Trophoblast cell (in vitro differentiated cells and primary cell): ENCODE measurements at regions not wholly inside any gene's neighbourhood (a gene's known extent, or its start where the extent isn't known, plus 50 kb on each side); places are given as distances from the start of the nearest gene placed in this dataset.

Experiments used
- DNase-seq, 2 donors: peaks; one replicate each; pipeline ENCODE4 v3.0.0-alpha.2; 2016
- H2AFZ ChIP-seq: 2 replicates; pipeline ENCODE4 v1.6.1; 2013; ENCODE audit warnings: low read length, moderate library complexity, mild to moderate bottlenecking; ENCODE audit not compliant: insufficient read depth, poor library complexity
- H2AK5ac ChIP-seq: 2 replicates; pipeline ENCODE4 v1.6.1; 2013; ENCODE audit warnings: mild to moderate bottlenecking, low read length
- H2BK120ac ChIP-seq: 2 replicates; pipeline ENCODE4 v1.6.1; 2013; ENCODE audit warnings: low read length, mild to moderate bottlenecking, moderate library complexity; ENCODE audit not compliant: insufficient read depth, poor library complexity
- H2BK12ac ChIP-seq: 2 replicates; pipeline ENCODE4 v1.6.1; 2013; ENCODE audit warnings: mild to moderate bottlenecking, low read length, moderate library complexity
- H2BK5ac ChIP-seq: 2 replicates; pipeline ENCODE4 v1.6.1; 2013; ENCODE audit warnings: low read length, low read depth, moderate library complexity, mild to moderate bottlenecking; ENCODE audit not compliant: poor library complexity
- H3K14ac ChIP-seq: 2 replicates; pipeline ENCODE4 v1.6.1; 2013; ENCODE audit warnings: mild to moderate bottlenecking, low read length
- H3K18ac ChIP-seq: 2 replicates; pipeline ENCODE4 v1.6.1; 2013; ENCODE audit warnings: mild to moderate bottlenecking, low read length
- H3K23ac ChIP-seq: 2 replicates; pipeline ENCODE4 v1.6.1; 2013; ENCODE audit warnings: low read length
- H3K27ac ChIP-seq: 2 replicates; pipeline ENCODE4 v1.5.1; 2013; ENCODE audit warnings: low read depth, mild to moderate bottlenecking, inconsistent platforms, low read length, moderate library complexity
- H3K27me3 ChIP-seq: 2 replicates; pipeline ENCODE4 v1.6.1; 2013; ENCODE audit warnings: inconsistent platforms, mild to moderate bottlenecking, low read length, moderate library complexity; ENCODE audit not compliant: insufficient read depth
- H3K36me3 ChIP-seq, 2 experiments: 1 replicate in 1 of 2; 2 replicates in 1 of 2; pipeline ENCODE4 v1.6.1; 2013; ENCODE audit warnings: low read length in 2 of 2, mild to moderate bottlenecking in 2 of 2, moderate library complexity in 1 of 2; ENCODE audit not compliant: insufficient read depth in 2 of 2, control insufficient read depth in 1 of 2
- H3K4ac ChIP-seq: 2 replicates; pipeline ENCODE4 v1.6.1; 2013; ENCODE audit warnings: low read depth, mild to moderate bottlenecking, low read length, moderate library complexity
- H3K4me1 ChIP-seq, 2 experiments: 1 replicate in 1 of 2; 2 replicates in 1 of 2; pipeline ENCODE4 v1.6.1; 2013; ENCODE audit warnings: low read length in 2 of 2, mild to moderate bottlenecking in 2 of 2, moderate library complexity in 1 of 2; ENCODE audit not compliant: insufficient read depth in 2 of 2, control insufficient read depth in 1 of 2
- H3K4me2 ChIP-seq: 2 replicates; pipeline ENCODE4 v1.6.1; 2013; ENCODE audit warnings: inconsistent platforms, mild to moderate bottlenecking, low read length, moderate library complexity
- H3K4me3 ChIP-seq: 2 replicates; pipeline ENCODE4 v1.5.1; 2013; ENCODE audit warnings: mild to moderate bottlenecking, low read depth, low read length, inconsistent platforms
- H3K79me1 ChIP-seq: one replicate; pipeline ENCODE4 v1.6.1; 2013; ENCODE audit warnings: low read length
- H3K79me2 ChIP-seq: 2 replicates; pipeline ENCODE4 v1.6.1; 2013; ENCODE audit warnings: low read length, mild to moderate bottlenecking; ENCODE audit not compliant: control insufficient read depth, insufficient read depth, poor library complexity
- H3K9ac ChIP-seq: 2 replicates; pipeline ENCODE4 v1.6.1; 2013; ENCODE audit warnings: mild to moderate bottlenecking, low read length
- H3K9me3 ChIP-seq: 2 replicates; pipeline ENCODE4 v1.6.1; 2013; ENCODE audit warnings: low read depth, mild to moderate bottlenecking, control low read depth, inconsistent platforms, low read length; ENCODE audit not compliant: insufficient read depth
- H4K12ac ChIP-seq: 2 replicates; pipeline ENCODE4 v1.6.1; 2013; ENCODE audit warnings: low read depth, mild to moderate bottlenecking, low read length, moderate library complexity
- H4K8ac ChIP-seq: 2 replicates; pipeline ENCODE4 v1.6.1; 2013; ENCODE audit warnings: low read depth, mild to moderate bottlenecking, low read length, moderate library complexity
- H4K91ac ChIP-seq: one replicate; pipeline ENCODE4 v1.6.1; 2013; ENCODE audit warnings: low read depth, mild to moderate bottlenecking, low read length, moderate library complexity
- WGBS: extraction: QIAGEN DNeasy Blood & Tissue Kit; methylation state at CpG from one replicate; pipeline ENCODE4 v1.1.7; 2013; ENCODE audit warnings: missing lambda C conversion rate; ENCODE audit not compliant: insufficient read length, insufficient coverage; ENCODE audit errors: extremely low coverage; 5-methylcytosine and 5-hydroxymethylcytosine counted together

DNA sequence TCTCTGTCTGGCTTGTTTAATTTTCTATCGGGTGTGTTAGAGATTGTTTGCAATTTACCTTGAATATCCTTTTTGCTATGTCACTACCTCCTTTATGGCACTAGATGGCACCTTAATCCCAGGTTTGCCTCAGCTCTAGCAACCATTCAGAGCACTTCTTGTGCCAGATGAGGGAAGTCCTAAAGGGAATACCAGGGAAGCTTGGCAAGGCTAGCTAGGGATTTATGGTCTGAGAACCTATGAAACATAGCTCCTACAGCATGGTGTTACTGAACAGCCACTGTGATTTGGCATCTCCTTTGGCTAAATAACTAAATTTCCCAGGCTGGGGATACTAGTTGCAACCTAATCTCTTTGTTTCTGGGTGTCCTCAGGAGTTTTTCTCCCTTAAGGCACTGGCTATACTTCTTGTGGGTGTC, 69.0 kb upstream of the VOPP1 start:
- H2AK5ac ChIP-seq = no peak overlapping the region
- H3K4me3 ChIP-seq = no peak overlapping the region
- H4K12ac ChIP-seq = no peak overlapping the region
- no peak overlapping the region for H3K4ac ChIP-seq
- no peak overlapping the region for H2AFZ ChIP-seq
- H3K23ac ChIP-seq = no peak overlapping the region
- H4K8ac ChIP-seq = no peak overlapping the region
- H3K27ac ChIP-seq = no peak overlapping the region
- no peaks in the 10 kb centered on the region for H3K4me1 ChIP-seq
- no peak overlapping the region for H3K4me2 ChIP-seq
- no peaks in the 10 kb centered on the region for H3K27me3 ChIP-seq
- H3K9me3 ChIP-seq = no peaks in the 10 kb centered on the region
- no peak overlapping the region for H3K9ac ChIP-seq
- H3K79me2 ChIP-seq = no peaks in the 10 kb centered on the region
- H3K18ac ChIP-seq = no peak overlapping the region
- WGBS = no CpG with 5 or more reads among the region's 1 CpG
- no peak overlapping the region for H3K14ac ChIP-seq
- H3K79me1 ChIP-seq = no peaks in the 10 kb centered on the region
- H3K36me3 ChIP-seq = no peaks in the 10 kb centered on the region
- peak; percentile 55 to 82 for DNase-seq
- no peak overlapping the region for H4K91ac ChIP-seq
- H2BK5ac ChIP-seq = no peak overlapping the region
- no peak overlapping the region for H2BK12ac ChIP-seq
- H2BK120ac ChIP-seq = no peak overlapping the region

DNA sequence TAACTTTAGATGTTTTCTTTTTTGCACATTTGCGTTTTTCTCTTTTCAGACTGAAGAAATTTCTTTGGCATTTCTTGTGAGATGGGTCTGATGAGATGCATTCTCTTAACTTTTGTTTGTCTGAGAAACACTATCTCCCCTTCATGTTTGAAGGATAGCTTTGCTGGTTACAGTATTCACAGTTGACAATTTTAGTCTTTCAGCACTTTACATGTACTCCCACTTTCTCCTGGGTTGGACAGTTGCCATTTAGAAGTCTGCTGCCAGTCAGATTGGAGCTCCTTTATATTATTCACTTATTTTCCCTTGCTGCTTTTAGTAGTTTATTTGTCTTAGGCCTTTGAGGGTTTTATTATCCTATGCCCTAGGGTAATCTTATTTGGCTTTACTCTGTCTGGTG, 67.3 kb upstream of the VOPP1 start:
- H4K12ac ChIP-seq = no peak overlapping the region
- no peak overlapping the region for H4K91ac ChIP-seq
- no peak overlapping the region for H2BK120ac ChIP-seq
- no peak overlapping the region for H3K9ac ChIP-seq
- no peak overlapping the region for H3K27ac ChIP-seq
- H3K18ac ChIP-seq = no peak overlapping the region
- H3K79me1 ChIP-seq = no peaks in the 10 kb centered on the region
- no peak overlapping the region for H4K8ac ChIP-seq
- no peak overlapping the region for H2BK12ac ChIP-seq
- DNase-seq = no peak
- no peak overlapping the region for H3K23ac ChIP-seq
- H3K27me3 ChIP-seq = no peaks in the 10 kb centered on the region
- H3K4me2 ChIP-seq = no peak overlapping the region
- no peaks in the 10 kb centered on the region for H3K9me3 ChIP-seq
- H3K36me3 ChIP-seq = no peaks in the 10 kb centered on the region
- no peak overlapping the region for H2AFZ ChIP-seq
- no peak overlapping the region for H2AK5ac ChIP-seq
- no peak overlapping the region for H2BK5ac ChIP-seq
- no peaks in the 10 kb centered on the region for H3K4me1 ChIP-seq
- no peak overlapping the region for H3K4ac ChIP-seq
- no peaks in the 10 kb centered on the region for H3K79me2 ChIP-seq
- no peak overlapping the region for H3K14ac ChIP-seq
- no CpG with 5 or more reads among the region's 1 CpG for WGBS
- H3K4me3 ChIP-seq = no peak overlapping the region

DNA sequence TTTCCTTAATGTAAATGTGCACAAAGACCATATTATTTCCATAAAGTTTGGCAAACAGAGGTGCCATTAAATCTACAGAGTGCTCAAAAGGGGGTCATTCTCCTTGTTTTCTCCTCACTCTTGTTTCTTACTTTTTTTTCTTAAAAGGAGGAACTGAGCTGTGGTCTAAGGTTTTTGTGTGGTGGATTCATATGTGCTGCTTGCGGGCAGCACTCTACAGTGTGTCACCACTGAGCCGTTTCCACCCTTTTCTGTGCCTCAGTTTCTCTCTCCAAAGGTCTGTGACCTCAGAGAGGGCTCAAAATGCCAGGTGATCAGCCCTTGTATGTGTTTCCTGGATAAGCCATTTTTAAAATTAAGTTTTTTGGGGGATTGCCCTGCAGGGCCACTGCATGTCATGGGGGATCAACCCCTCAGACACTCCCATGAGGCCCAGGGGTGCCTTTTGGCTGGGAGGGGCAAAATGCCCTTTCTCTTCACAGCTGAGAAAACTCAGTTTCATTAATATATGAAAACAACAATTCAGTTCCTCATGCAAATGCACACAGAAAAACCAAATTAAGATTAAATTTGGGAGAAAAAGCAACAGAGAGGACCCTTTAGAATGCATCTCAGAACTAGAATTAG, 56.9 kb upstream of the VOPP1 start:
- Histone ChIP-seq H2AK5ac (no peak overlapping the region), H3K27me3 (no peaks in the 10 kb centered on the region), H4K8ac (no peak overlapping the region), H2AFZ (no peak overlapping the region), H4K91ac (no peak overlapping the region), H4K12ac (no peak overlapping the region), H3K79me2 (no peaks in the 10 kb centered on the region), H3K9me3 (peaks cover 2% of the 10 kb centered on the region), H3K4me2 (no peak overlapping the region), H2BK120ac (no peak overlapping the region), H3K23ac (no peak overlapping the region), H3K4me1 (no peaks in the 10 kb centered on the region), H3K4me3 (no peak overlapping the region), H3K27ac (no peak overlapping the region), H2BK12ac (no peak overlapping the region), H3K36me3 (no peaks in the 10 kb centered on the region), H3K9ac (no peak overlapping the region), H2BK5ac (no peak overlapping the region), H3K79me1 (no peaks in the 10 kb centered on the region), H3K18ac (no peak overlapping the region), H3K14ac (no peak overlapping the region), H3K4ac (no peak overlapping the region)
- no peak for DNase-seq
- no CpG with 5 or more reads among the region's 2 CpGs for WGBS

DNA sequence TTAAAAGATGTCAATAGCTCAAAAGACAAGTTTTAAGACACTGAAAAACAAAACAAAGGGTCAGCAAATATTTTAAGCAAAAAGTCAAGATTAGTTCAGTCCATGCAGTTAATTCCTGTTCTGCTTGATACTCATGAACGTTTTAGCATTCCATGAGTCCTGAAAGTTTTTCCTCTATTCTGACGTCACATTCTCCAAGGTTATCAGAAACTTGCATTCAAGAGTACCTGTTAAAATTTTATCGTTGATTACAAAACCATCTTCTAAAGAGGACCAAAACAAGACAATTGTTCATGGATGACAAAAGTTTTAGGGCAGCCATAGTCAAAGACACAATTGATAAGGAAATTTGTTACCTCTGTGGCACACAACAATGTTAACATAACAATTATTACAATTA, 52.5 kb upstream of the VOPP1 start:
- H4K12ac ChIP-seq = no peak overlapping the region
- H4K91ac ChIP-seq = no peak overlapping the region
- H3K79me1 ChIP-seq = no peaks in the 10 kb centered on the region
- H3K27me3 ChIP-seq = no peaks in the 10 kb centered on the region
- H2BK120ac ChIP-seq = no peak overlapping the region
- H3K4me1 ChIP-seq = no peaks in the 10 kb centered on the region
- no CpG with 5 or more reads among the region's 3 CpGs for WGBS
- H3K18ac ChIP-seq = no peak overlapping the region
- no peak overlapping the region for H4K8ac ChIP-seq
- peaks cover 4% of the 10 kb centered on the region for H3K9me3 ChIP-seq
- H3K4ac ChIP-seq = no peak overlapping the region
- no peak overlapping the region for H3K4me3 ChIP-seq
- H2BK5ac ChIP-seq = no peak overlapping the region
- no peak overlapping the region for H2AK5ac ChIP-seq
- no peak overlapping the region for H2BK12ac ChIP-seq
- no peak for DNase-seq
- H3K9ac ChIP-seq = no peak overlapping the region
- no peaks in the 10 kb centered on the region for H3K79me2 ChIP-seq
- no peak overlapping the region for H3K4me2 ChIP-seq
- H3K23ac ChIP-seq = no peak overlapping the region
- no peak overlapping the region for H3K27ac ChIP-seq
- no peak overlapping the region for H2AFZ ChIP-seq
- no peak overlapping the region for H3K14ac ChIP-seq
- no peaks in the 10 kb centered on the region for H3K36me3 ChIP-seq
